Activated gamma-delta T cell (primary cell): ENCODE measurements at regions not wholly inside any gene's neighbourhood (a gene's known extent, or its start where the extent isn't known, plus 50 kb on each side); places are given as distances from the start of the nearest gene placed in this dataset.

Source experiments
- DNase-seq: peaks from one replicate; lab custom pipeline; 2025; lab: John Stamatoyannopoulos, UW

DNA sequence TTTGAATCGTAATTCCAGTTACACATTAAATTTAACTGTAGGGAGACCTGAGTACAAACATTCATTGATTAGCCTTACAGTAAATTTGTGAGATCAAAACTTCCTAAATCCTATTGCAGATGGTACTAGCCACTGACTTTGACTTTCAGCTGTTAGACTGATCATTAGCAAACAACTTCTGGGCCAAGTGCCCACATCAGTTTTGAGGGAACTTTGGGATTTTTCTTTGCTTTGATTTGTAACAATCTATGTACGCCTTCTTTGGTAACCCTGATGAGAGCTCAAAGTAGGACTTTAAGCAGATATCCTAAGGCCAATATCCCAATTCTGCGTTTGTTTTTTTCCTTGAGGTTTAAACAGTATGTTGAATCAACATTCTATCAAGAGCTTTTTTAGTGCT is 131.5 kb downstream of the DLEU7 start:
- DNase-seq = no peak

- DNase-seq = no peak
These were observed 131.0 kb downstream of the DLEU7 start for GRCh38 chr13:50712456-50712855.

DNA sequence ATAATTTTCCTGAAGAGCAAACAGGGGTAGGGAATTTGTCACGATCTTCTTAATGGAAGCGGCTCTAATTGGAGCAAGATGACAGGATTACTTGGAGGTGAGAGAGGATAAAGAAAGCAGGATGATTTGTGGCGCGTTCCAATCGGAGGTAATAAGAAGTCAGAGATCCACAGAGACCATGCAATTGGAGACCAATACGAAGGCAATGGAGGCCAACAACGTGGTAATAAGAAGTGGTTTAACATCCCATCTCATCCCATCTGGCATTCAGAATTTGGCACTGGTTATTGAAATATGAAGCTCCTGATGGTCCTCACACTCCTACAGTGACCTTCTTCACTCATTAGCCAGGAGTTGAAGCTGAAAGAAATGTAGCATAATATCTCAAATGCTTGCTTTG is 130.6 kb downstream of the DLEU7 start:
- no peak for DNase-seq

GRCh38 chr13:50713523-50714248 is 129.8 kb downstream of the DLEU7 start:
- no peak for DNase-seq

GRCh38 chr13:50714891-50715290 is 128.6 kb downstream of the DLEU7 start:
- no peak for DNase-seq

- DNase-seq = no peak
These were observed 127.9 kb downstream of the DLEU7 start for GRCh38 chr13:50715402-50716146.

- DNase-seq = no peak
These were observed 122.4 kb downstream of the DLEU7 start for GRCh38 chr13:50720861-50721671.

- no peak for DNase-seq
These were observed 121.9 kb downstream of the DLEU7 start for GRCh38 chr13:50721672-50721992.

- DNase-seq = no peak
These were observed 120.9 kb downstream of the DLEU7 start for GRCh38 chr13:50722440-50723125.

DNA sequence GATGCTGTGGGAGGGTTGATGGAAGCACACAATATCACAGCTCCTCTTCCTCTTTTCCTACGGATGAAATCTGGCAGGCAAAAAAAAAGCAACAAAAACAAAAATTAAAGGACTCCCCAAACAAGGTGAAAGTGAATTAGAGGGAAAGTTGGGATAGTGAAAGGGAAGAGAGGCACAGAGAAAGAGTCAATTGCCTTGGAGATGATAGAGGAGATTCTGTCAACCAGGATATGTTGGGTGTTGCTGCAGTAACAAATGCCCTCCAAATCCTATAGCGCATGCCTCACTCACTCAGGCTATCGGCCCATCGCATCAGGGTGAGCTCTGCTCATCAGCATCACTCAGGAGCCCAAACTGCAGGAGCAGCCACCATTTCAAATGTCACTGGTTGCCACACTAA is 119.1 kb downstream of the DLEU7 start:
- no peak for DNase-seq

DNA sequence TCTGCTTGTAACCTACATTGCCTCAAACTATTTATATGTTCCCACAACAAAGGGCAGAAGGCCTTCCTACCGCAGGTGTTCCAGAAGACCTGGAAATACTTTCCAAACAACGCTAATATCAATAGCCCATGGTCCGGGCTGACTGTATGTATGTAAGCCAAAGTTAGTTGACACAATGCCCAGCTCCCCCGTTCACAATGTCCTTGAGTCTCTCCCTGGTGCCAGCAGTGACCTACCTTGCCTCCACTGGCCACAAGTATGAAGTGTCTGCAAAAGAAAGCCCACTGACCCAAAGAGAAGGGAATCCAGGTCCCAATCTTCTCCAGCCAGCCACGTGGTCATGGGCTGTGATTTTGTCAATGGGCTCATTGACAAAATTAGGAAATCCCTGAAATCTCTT is 118.6 kb downstream of the DLEU7 start:
- no peak for DNase-seq

DNA sequence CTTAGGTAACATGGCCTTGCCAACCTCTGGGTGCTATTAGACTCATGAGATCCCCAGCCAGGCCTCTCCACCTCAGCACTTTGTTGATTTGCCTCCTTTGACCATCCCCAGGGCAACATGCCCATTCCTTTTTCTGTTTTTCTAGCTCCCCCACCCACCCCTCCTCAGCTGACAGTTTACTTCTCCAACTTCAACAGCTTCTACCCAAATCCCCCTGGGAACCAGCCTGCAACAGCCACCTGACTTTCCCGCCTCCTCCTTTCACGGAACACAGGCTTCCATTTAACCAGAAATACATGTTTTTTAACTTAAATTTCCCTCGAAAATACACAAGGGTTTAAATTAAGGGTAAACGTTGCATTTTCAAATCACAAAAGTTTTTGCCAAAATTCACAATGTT is 117.3 kb downstream of the DLEU7 start:
- no peak for DNase-seq

DNA sequence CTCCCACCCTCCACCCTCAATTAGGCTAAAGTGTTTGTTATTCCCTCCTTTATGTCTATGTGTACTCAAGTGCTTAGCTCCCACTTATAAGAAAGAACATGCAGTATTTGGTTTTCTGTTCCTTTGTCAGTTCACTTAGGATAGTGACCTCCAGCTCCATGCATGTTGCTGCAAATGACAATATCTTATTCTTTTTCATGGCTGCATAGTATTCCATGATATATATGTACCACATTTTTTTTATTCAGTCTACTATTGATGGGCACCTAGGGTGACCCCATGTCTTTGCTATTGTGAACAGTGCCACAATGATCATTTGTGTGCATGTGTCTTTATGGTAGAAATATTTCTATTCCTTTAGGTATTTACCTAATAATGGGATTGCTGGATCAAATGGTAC is 114.3 kb downstream of the DLEU7 start:
- DNase-seq = no peak

- DNase-seq = no peak
These were observed 112.8 kb downstream of the DLEU7 start for GRCh38 chr13:50730496-50731351.

GRCh38 chr13:50731400-50731799 is 112.1 kb downstream of the DLEU7 start:
- DNase-seq = no peak

DNA sequence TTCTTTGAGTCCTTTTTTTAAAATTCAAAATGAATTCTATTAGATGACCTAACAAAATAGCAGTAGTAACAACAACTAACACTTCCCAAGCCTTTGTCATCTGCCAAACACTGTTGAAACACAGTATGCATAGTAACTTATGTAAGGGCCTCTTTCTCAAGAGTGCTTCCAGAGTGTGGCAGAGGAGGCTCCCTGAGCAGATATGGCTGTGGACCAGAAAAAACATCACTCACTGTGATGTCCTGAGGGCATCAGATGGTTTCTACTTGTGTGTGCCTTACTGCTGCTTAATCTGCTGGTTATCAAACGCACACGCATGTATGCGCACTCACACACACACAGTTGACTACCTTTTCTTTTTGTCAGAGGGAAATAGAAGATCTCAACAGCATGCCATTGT is 110.8 kb downstream of the DLEU7 start:
- DNase-seq = no peak

GRCh38 chr13:50733392-50733791 is 110.1 kb downstream of the DLEU7 start:
- DNase-seq = no peak

GRCh38 chr13:50735071-50735470 is 108.4 kb downstream of the DLEU7 start:
- no peak for DNase-seq

- no peak for DNase-seq
These were observed 103.3 kb downstream of the DLEU7 start for GRCh38 chr13:50740052-50740741.

DNA sequence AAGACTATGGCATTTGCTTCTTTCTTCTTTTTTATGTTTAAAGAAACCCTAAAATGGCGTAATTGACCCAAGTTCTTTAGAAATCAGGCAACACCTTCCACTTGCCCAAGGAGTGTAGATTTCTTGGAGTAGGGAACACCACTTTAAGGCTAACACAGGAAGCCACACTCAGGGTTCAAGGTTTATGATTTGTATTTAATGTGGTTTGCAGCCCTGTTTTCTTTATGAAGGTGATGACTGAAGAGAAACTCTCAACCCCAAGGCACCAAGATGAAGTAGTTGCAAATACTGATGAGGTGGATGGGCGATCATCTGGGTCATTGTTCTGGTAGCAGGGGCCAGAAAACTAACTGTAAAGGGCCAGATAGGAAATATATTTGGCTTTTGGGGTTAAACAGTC is 101.1 kb downstream of the DLEU7 start:
- no peak for DNase-seq

DNA sequence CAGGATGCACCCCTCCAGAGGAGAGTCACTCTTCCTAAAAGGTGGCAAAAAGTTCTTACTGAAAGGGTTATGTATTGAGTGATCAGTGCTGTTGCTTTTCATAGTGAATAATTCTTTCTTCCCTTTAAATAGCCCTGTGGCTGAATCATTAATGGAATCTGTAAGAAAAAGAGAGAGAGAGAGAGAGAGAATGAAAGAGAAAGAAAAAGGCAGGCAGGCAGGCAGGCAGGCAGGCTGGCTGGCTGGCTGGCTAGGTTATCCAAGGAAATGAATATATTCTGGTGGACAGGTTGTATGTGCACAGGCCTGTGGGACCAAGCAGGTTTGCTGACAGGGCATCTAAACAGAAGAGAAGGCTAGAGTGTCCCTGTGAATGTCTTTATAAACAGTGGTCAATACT is 100.5 kb downstream of the DLEU7 start:
- DNase-seq = no peak
